ENCODE measurements at regions not wholly inside any gene's neighbourhood (a gene's known extent, or its start where the extent isn't known, plus 50 kb on each side); places are given as distances from the start of the nearest gene placed in this dataset.

GRCh38 chr2:217430916-217431576, 571.2 kb upstream of the TNP1 start:
- no peak for TF ChIP-seq CTCF (IDR thresholded peaks at IDR 0.05)
- no peak for TF ChIP-seq EZH2 (IDR thresholded peaks at IDR 0.05; ENCODE audit: borderline replicate concordance, insufficient read depth, low read depth, low read length, poor library complexity, severe bottlenecking)
